Endothelial cell of umbilical vein (primary cell): ENCODE measurements at regions not wholly inside any gene's neighbourhood (a gene's known extent, or its start where the extent isn't known, plus 50 kb on each side); places are given as distances from the start of the nearest gene placed in this dataset.

Experiments
- EZH2 ChIP-seq: IDR thresholded peaks from 2 replicates; pipeline ENCODE4 v1.6.1; 2012; ENCODE audit warnings: borderline replicate concordance, low read depth, mild to moderate bottlenecking, moderate library complexity, low read length, inconsistent platforms; ENCODE audit not compliant: severe bottlenecking
- POLR2A ChIP-seq: IDR thresholded peaks from 2 replicates; pipeline ENCODE4 v1.6.1; 2012; ENCODE audit warnings: low read depth, mild to moderate bottlenecking, control low read depth, low read length
- POLR2AphosphoS5 ChIP-seq: IDR thresholded peaks from 2 replicates; pipeline ENCODE4 v1.6.1; 2012; ENCODE audit warnings: low read depth, mild to moderate bottlenecking, control low read depth, low read length, moderate library complexity; ENCODE audit not compliant: insufficient read depth
- TF ChIP-seq, protein P1 (sequence below): IDR thresholded peaks from 2 replicates; pipeline ENCODE4 v1.6.1; 2011; ENCODE audit not compliant: insufficient read depth, insufficient read length
- TF ChIP-seq, protein P2 (sequence below), 2 donors: IDR thresholded peaks; 1 replicate in 1 of 2; 2 replicates in 1 of 2; pipeline ENCODE4 v1.5.1; 2011; ENCODE audit warnings: low read length in 2 of 2, mild to moderate bottlenecking in 2 of 2, moderate library complexity in 2 of 2, control low read depth in 1 of 2, inconsistent platforms in 1 of 2, low read depth in 1 of 2; ENCODE audit not compliant: insufficient read depth in 1 of 2; ENCODE audit errors: extremely low read depth in 1 of 2

DNA sequence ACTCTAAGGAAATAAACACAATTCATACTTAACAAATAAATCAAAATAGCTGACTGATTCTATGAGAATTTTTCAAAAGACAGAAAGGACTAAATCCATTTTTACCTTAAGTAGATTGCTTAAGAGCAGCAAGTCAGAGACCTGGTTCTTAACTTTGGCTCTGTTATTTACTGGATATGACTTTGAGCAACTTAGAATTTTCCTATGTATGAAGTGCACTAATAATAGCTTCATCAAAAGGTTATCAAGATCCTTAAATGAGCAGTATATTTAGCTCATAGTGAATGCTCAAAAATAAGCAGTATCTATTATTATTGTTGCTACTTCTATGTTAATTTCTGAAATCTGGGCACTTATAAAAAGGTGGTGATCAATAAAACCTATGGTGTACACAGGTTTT lies 95.3 kb downstream of the POSTN start:
- TF ChIP-seq POLR2A (no peak), EZH2 (no peak), POLR2AphosphoS5 (no peak)
- TF ChIP-seq, protein P1, sequence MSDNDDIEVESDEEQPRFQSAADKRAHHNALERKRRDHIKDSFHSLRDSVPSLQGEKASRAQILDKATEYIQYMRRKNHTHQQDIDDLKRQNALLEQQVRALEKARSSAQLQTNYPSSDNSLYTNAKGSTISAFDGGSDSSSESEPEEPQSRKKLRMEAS, result no peak
- TF ChIP-seq, protein P2, sequence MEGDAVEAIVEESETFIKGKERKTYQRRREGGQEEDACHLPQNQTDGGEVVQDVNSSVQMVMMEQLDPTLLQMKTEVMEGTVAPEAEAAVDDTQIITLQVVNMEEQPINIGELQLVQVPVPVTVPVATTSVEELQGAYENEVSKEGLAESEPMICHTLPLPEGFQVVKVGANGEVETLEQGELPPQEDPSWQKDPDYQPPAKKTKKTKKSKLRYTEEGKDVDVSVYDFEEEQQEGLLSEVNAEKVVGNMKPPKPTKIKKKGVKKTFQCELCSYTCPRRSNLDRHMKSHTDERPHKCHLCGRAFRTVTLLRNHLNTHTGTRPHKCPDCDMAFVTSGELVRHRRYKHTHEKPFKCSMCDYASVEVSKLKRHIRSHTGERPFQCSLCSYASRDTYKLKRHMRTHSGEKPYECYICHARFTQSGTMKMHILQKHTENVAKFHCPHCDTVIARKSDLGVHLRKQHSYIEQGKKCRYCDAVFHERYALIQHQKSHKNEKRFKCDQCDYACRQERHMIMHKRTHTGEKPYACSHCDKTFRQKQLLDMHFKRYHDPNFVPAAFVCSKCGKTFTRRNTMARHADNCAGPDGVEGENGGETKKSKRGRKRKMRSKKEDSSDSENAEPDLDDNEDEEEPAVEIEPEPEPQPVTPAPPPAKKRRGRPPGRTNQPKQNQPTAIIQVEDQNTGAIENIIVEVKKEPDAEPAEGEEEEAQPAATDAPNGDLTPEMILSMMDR (IDR thresholded peaks at IDR 0.05; ENCODE audit: extremely low read depth in 1 of 2, insufficient read depth in 1 of 2, low read depth in 1 of 2, low read length in 2 of 2), result no peak
